ENCODE measurements at regions not wholly inside any gene's neighbourhood (a gene's known extent, or its start where the extent isn't known, plus 50 kb on each side); places are given as distances from the start of the nearest gene placed in this dataset.
"Not testable (repeated sequence)": the region's sequence is repeated elsewhere in the genome, so short reads cannot be mapped to it uniquely, and the experiment has no call there.

DNA sequence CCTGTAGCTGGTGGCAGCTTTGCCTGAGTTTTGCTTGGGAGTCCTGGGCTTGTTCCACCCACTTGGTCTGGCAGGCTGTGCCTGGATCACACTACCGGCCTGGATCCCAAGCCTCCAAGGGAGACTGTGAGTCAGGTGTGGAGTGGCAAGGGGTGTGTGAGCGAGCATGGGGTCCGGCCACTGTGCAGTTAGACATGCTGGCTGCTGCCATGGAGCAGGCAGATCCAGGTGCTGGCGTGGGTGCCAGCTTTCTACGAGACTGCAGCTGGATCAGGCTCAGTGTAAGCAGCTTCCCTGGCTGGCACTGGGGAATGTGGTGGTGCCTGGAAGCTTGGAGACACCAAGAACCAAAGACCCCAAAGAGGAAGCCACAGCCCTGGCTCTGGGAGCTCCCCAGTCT lies 102.0 kb upstream of the BNIP2 start:
- Histone ChIP-seq H3K9me3 (ENCODE audit: control insufficient read depth, insufficient read depth, low read length) (no peaks in the 10 kb centered on the region), H3K9me2 (replicated peaks; ENCODE audit: control insufficient read depth, low read length) (no peaks in the 10 kb centered on the region), H3K79me2 (ENCODE audit: control insufficient read depth, low read length) (no peaks in the 10 kb centered on the region), H3K4me1 (ENCODE audit: control insufficient read depth, low read length) (no peaks in the 10 kb centered on the region), H3K36me3 (ENCODE audit: control insufficient read depth, low read length) (no peaks in the 10 kb centered on the region), H3K4me3 (ENCODE audit: low read length) (no peak overlapping the region), H3K4me2 (ENCODE audit: low read length) (no peak overlapping the region), H4K20me1 (ENCODE audit: control insufficient read depth, insufficient read depth, low read depth, low read length) (no peaks in the 10 kb centered on the region), H3F3A (ENCODE audit: control insufficient read depth, insufficient read depth) (no peaks in the 10 kb centered on the region), H3K27ac (ENCODE audit: low read depth, low read length) (no peak overlapping the region), H3K27me3 (ENCODE audit: control insufficient read depth, low read length) (no peaks in the 10 kb centered on the region)
- no peak for TF ChIP-seq EZH2phosphoT487 (IDR thresholded peaks at IDR 0.05; ENCODE audit: borderline replicate concordance, low read length)
- TF ChIP-seq, protein P1, sequence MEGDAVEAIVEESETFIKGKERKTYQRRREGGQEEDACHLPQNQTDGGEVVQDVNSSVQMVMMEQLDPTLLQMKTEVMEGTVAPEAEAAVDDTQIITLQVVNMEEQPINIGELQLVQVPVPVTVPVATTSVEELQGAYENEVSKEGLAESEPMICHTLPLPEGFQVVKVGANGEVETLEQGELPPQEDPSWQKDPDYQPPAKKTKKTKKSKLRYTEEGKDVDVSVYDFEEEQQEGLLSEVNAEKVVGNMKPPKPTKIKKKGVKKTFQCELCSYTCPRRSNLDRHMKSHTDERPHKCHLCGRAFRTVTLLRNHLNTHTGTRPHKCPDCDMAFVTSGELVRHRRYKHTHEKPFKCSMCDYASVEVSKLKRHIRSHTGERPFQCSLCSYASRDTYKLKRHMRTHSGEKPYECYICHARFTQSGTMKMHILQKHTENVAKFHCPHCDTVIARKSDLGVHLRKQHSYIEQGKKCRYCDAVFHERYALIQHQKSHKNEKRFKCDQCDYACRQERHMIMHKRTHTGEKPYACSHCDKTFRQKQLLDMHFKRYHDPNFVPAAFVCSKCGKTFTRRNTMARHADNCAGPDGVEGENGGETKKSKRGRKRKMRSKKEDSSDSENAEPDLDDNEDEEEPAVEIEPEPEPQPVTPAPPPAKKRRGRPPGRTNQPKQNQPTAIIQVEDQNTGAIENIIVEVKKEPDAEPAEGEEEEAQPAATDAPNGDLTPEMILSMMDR (IDR thresholded peaks at IDR 0.05; ENCODE audit: low read depth, low read length, poor library complexity, severe bottlenecking) = no peak

DNA sequence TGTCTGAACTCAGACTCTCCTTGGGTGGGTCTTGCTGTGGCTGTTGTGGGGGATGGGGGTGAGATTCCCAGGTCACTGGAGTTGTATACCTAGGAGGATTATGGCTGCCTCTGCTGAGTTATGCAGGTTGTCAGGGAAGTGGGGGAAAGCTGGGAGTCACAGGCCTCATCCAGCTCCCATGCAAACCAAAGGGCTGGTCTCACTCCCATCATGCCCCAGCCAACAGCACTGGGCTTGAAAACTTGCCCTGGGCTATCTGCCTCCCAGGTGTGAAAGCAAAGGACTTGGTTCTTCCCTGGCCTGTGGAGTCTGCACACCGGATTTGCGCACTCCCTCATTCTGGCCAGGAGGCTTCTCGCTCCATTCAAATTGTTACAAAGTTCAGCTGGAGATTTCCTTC lies 97.3 kb upstream of the BNIP2 start:
- not testable (repeated sequence) for H3K36me3 ChIP-seq (ENCODE audit: control insufficient read depth, low read length); H3K27me3 ChIP-seq (ENCODE audit: control insufficient read depth, low read length); H3K79me2 ChIP-seq (ENCODE audit: control insufficient read depth, low read length); H3K9me3 ChIP-seq (ENCODE audit: control insufficient read depth, insufficient read depth, low read length); H3K27ac ChIP-seq (ENCODE audit: low read depth, low read length); H3K4me2 ChIP-seq (ENCODE audit: low read length); H3K4me3 ChIP-seq (ENCODE audit: low read length); H4K20me1 ChIP-seq (ENCODE audit: control insufficient read depth, insufficient read depth, low read depth, low read length); H3K4me1 ChIP-seq (ENCODE audit: control insufficient read depth, low read length); H3K9me2 ChIP-seq (replicated peaks; ENCODE audit: control insufficient read depth, low read length); H3F3A ChIP-seq (ENCODE audit: control insufficient read depth, insufficient read depth)

DNA sequence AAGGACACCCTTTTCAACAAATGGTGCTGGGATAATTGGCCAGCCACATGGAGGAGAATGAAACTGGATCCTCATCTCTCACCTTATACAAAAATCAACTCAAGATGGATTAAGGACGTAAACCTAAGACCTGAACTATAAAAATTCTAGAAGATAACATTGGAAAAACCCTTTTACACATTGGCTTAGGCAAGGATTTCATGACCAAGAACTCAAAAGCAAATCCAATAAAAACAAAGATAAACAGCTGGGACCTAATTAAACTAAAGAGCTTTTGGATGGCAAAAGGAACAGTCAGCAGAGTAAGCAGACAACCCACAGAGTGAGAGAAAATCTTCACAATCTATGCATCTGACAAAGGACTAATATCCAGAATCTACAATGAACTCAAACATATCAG lies 96.9 kb upstream of the BNIP2 start:
- H3K27me3 ChIP-seq (ENCODE audit: control insufficient read depth, low read length); H4K20me1 ChIP-seq (ENCODE audit: control insufficient read depth, insufficient read depth, low read depth, low read length); H3K9me3 ChIP-seq (ENCODE audit: control insufficient read depth, insufficient read depth, low read length); H3K36me3 ChIP-seq (ENCODE audit: control insufficient read depth, low read length); H3F3A ChIP-seq (ENCODE audit: control insufficient read depth, insufficient read depth); H3K27ac ChIP-seq (ENCODE audit: low read depth, low read length); H3K4me2 ChIP-seq (ENCODE audit: low read length); H3K4me3 ChIP-seq (ENCODE audit: low read length); H3K4me1 ChIP-seq (ENCODE audit: control insufficient read depth, low read length); H3K9me2 ChIP-seq (replicated peaks; ENCODE audit: control insufficient read depth, low read length); H3K79me2 ChIP-seq (ENCODE audit: control insufficient read depth, low read length): not testable (repeated sequence)

DNA sequence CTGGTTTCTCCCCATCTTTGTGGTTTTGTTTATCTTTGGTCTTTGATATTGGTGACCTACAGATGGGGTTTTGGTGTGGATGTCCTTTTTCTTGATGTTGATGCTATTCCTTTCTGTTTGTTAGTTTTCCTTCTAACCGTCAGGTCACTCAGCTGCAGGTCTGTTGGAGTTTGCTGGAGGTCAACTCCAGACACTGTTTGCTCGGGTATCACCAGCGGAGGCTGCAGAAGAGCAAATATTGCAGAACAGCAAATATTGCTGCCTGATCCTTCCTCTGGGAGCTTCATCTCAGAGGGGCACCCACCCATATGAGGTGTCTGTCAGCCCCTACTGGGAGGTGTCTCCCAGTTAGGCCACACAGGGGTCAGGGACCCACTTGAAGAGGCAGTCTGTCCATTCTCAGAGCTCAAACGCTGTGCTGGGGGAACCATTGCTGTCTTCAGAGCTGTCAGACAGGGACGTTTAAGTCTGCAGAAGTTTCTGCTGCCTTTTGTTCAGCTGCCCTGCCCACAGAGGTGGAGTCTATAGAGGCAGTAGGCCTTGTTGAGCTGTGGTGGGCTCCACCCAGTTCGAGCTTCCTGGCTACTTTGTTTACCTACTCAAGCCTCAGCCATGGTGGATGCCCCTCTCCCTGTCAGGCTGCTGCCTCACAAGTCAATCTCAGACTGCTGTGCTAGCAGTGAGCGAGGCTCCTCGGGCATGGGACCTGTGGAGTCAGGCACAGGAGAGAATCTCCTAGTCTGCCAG lies 94.8 kb upstream of the BNIP2 start:
- H4K20me1 ChIP-seq (ENCODE audit: control insufficient read depth, insufficient read depth, low read depth, low read length); H3K9me2 ChIP-seq (replicated peaks; ENCODE audit: control insufficient read depth, low read length); H3K27me3 ChIP-seq (ENCODE audit: control insufficient read depth, low read length); H3K27ac ChIP-seq (ENCODE audit: low read depth, low read length); H3K79me2 ChIP-seq (ENCODE audit: control insufficient read depth, low read length); H3K9me3 ChIP-seq (ENCODE audit: control insufficient read depth, insufficient read depth, low read length); H3K4me2 ChIP-seq (ENCODE audit: low read length); H3K4me3 ChIP-seq (ENCODE audit: low read length); H3K4me1 ChIP-seq (ENCODE audit: control insufficient read depth, low read length); H3F3A ChIP-seq (ENCODE audit: control insufficient read depth, insufficient read depth); H3K36me3 ChIP-seq (ENCODE audit: control insufficient read depth, low read length): not testable (repeated sequence)

DNA sequence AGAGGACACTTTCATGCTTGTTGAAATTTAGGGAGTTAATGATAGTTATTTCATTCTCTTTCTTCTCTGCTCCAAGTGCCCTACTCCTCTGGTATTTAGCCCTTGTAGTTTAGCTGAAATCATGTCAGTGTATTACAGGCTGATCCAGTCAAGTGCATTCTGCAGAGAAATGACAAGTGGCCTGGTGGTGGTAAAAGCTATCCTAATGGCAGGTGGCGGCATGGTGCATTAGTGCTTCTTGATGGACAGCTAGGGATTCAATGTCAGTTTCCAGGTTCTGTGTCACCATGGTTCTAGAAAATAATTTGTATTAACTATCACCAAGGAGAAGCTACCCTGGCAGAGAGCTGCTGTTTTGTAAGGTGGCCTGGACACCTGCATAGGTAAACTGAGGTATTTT lies 90.0 kb upstream of the BNIP2 start:
- Histone ChIP-seq H3K36me3 (ENCODE audit: control insufficient read depth, low read length) (no peaks in the 10 kb centered on the region), H3K9me2 (replicated peaks; ENCODE audit: control insufficient read depth, low read length) (no peaks in the 10 kb centered on the region), H3K27me3 (ENCODE audit: control insufficient read depth, low read length) (no peaks in the 10 kb centered on the region), H3F3A (ENCODE audit: control insufficient read depth, insufficient read depth) (no peaks in the 10 kb centered on the region), H3K79me2 (ENCODE audit: control insufficient read depth, low read length) (no peaks in the 10 kb centered on the region), H3K4me2 (ENCODE audit: low read length) (no peak overlapping the region), H3K9me3 (ENCODE audit: control insufficient read depth, insufficient read depth, low read length) (no peaks in the 10 kb centered on the region), H3K27ac (ENCODE audit: low read depth, low read length) (no peak overlapping the region), H4K20me1 (ENCODE audit: control insufficient read depth, insufficient read depth, low read depth, low read length) (no peaks in the 10 kb centered on the region), H3K4me3 (ENCODE audit: low read length) (no peak overlapping the region), H3K4me1 (ENCODE audit: control insufficient read depth, low read length) (peaks cover under 1% of the 10 kb centered on the region; the same call in 1 of the 2 replicates)
- TF ChIP-seq EZH2phosphoT487 (IDR thresholded peaks at IDR 0.05; ENCODE audit: borderline replicate concordance, low read length) = no peak
- TF ChIP-seq, protein P1 (IDR thresholded peaks at IDR 0.05; ENCODE audit: low read depth, low read length, poor library complexity, severe bottlenecking) = no peak

Data from DOHH2 (cell line).